ENCODE measurements at regions not wholly inside any gene's neighbourhood (a gene's known extent, or its start where the extent isn't known, plus 50 kb on each side); places are given as distances from the start of the nearest gene placed in this dataset.

- TF ChIP-seq CTCF (IDR thresholded peaks at IDR 0.05), result no peak
- no peak for TF ChIP-seq POLR2A (IDR thresholded peaks at IDR 0.05)
Observed at GRCh38 chr6:14221564-14222279, 104.2 kb downstream of the CD83 start.
